ENCODE measurements at regions not wholly inside any gene's neighbourhood (a gene's known extent, or its start where the extent isn't known, plus 50 kb on each side); places are given as distances from the start of the nearest gene placed in this dataset.

DNA sequence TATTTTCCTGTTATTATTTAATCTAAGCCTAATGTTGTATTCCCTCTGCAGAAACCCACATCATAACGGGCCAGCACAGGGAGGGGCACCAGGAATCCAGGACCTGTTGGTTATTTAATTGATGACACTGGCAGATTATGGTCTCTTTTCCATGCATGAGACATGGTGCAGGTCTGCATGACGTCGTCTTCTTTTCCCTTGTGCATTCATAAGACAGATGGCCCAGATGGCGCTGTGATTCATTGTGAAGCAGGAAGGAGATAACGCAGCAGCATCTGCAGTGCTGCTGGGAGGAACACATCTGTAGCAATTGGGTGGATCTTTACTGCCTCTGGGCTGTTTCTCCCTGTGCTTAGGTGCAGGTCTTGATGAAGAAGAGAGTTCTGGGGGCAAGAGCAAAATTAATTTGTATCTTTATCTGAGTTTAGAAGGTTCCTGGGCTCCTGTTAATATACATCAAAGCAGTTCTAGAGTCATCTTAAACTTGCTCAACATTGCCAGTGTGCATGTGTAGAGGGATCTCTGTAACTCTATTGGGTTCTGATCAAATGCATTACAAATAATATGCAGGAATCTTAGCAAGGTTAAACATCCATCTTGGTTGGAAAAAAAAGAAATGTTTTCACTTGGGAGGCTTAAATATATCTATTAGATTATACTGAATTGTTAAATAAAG lies 176.1 kb downstream of the PCSK1 start:
- POLR2A ChIA-PET, result no interaction called here
- 4% methylated on average over 5 of the region's 5 CpGs for WGBS (ENCODE audit: low lambda C conversion rate)
- H3K4me1 ChIP-seq (ENCODE audit: control insufficient read depth in 1 of 2, insufficient read depth in 2 of 2, low read depth in 1 of 2, low read length in 1 of 2), result peaks cover 11 to 53% of the 10 kb centered on the region in 2 experiments
- H3K4me2 ChIP-seq, result no peak overlapping the region
- H3K9me2 ChIP-seq, result no peaks in the 10 kb centered on the region
- no peaks in the 10 kb centered on the region for H3K27me3 ChIP-seq (ENCODE audit: insufficient read depth)
- H3K36me3 ChIP-seq (replicated peaks in 1 of 2; ENCODE audit: control insufficient read depth in 1 of 2, insufficient read depth in 2 of 2, low read length in 1 of 2), result no peaks in the 10 kb centered on the region
- H3K4me3 ChIP-seq (ENCODE audit: low read depth in 2 of 2, low read length in 1 of 2), result no peak overlapping the region
- peaks cover 4% of the 10 kb centered on the region; the same call in 1 of the 2 replicates for H3K9me3 ChIP-seq
- peak overlapping the region; percentile 60 to 87; a peak in 3 of 4 replicates for H3K27ac ChIP-seq (ENCODE audit: low read depth in 2 of 2, low read length in 1 of 2)
- peaks cover 67% of the 10 kb centered on the region for H3F3A ChIP-seq (replicated peaks; ENCODE audit: insufficient read depth)
- no peak overlapping the region for H2AFZ ChIP-seq (ENCODE audit: low read depth)
- CTCF ChIA-PET, result no interaction called here
- DNase-seq, result peak; percentile 59
- H3K79me2 ChIP-seq (ENCODE audit: insufficient read depth), result no peaks in the 10 kb centered on the region
- no peak overlapping the region for H3K9ac ChIP-seq
- no peaks in the 10 kb centered on the region for H4K20me1 ChIP-seq (ENCODE audit: insufficient read depth)
- TF ChIP-seq SIN3A (IDR thresholded peaks at IDR 0.05; ENCODE audit: borderline replicate concordance, low read depth, low read length), result peak; percentile 73; the same call in 1 of the 2 replicates
- no peak for TF ChIP-seq SMC3 (IDR thresholded peaks at IDR 0.05; ENCODE audit: low read depth, low read length)
- TF ChIP-seq, protein P1, sequence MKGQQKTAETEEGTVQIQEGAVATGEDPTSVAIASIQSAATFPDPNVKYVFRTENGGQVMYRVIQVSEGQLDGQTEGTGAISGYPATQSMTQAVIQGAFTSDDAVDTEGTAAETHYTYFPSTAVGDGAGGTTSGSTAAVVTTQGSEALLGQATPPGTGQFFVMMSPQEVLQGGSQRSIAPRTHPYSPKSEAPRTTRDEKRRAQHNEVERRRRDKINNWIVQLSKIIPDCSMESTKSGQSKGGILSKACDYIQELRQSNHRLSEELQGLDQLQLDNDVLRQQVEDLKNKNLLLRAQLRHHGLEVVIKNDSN (IDR thresholded peaks at IDR 0.05; ENCODE audit: borderline replicate concordance, low read depth), result no peak
- peak; percentile 47 for TF ChIP-seq RAD21 (IDR thresholded peaks at IDR 0.05; ENCODE audit: low read length)
- TF ChIP-seq, protein P2, sequence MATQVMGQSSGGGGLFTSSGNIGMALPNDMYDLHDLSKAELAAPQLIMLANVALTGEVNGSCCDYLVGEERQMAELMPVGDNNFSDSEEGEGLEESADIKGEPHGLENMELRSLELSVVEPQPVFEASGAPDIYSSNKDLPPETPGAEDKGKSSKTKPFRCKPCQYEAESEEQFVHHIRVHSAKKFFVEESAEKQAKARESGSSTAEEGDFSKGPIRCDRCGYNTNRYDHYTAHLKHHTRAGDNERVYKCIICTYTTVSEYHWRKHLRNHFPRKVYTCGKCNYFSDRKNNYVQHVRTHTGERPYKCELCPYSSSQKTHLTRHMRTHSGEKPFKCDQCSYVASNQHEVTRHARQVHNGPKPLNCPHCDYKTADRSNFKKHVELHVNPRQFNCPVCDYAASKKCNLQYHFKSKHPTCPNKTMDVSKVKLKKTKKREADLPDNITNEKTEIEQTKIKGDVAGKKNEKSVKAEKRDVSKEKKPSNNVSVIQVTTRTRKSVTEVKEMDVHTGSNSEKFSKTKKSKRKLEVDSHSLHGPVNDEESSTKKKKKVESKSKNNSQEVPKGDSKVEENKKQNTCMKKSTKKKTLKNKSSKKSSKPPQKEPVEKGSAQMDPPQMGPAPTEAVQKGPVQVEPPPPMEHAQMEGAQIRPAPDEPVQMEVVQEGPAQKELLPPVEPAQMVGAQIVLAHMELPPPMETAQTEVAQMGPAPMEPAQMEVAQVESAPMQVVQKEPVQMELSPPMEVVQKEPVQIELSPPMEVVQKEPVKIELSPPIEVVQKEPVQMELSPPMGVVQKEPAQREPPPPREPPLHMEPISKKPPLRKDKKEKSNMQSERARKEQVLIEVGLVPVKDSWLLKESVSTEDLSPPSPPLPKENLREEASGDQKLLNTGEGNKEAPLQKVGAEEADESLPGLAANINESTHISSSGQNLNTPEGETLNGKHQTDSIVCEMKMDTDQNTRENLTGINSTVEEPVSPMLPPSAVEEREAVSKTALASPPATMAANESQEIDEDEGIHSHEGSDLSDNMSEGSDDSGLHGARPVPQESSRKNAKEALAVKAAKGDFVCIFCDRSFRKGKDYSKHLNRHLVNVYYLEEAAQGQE (IDR thresholded peaks at IDR 0.05; ENCODE audit: low read depth, low read length), result no peak
- TF ChIP-seq JUND (IDR thresholded peaks at IDR 0.05), result peak; percentile 63
- TF ChIP-seq FOXM1 (IDR thresholded peaks at IDR 0.05; ENCODE audit: low read depth), result no peak
- no peak for TF ChIP-seq USF2 (IDR thresholded peaks at IDR 0.05; ENCODE audit: borderline replicate concordance, low read depth, low read length)
- TF ChIP-seq, protein P3, sequence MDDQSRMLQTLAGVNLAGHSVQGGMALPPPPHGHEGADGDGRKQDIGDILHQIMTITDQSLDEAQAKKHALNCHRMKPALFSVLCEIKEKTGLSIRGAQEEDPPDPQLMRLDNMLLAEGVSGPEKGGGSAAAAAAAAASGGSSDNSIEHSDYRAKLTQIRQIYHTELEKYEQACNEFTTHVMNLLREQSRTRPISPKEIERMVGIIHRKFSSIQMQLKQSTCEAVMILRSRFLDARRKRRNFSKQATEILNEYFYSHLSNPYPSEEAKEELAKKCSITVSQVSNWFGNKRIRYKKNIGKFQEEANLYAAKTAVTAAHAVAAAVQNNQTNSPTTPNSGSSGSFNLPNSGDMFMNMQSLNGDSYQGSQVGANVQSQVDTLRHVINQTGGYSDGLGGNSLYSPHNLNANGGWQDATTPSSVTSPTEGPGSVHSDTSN (IDR thresholded peaks at IDR 0.05), result peak; percentile 86
- no peak for TF ChIP-seq RFX5 (IDR thresholded peaks at IDR 0.05; ENCODE audit: low read length)
- peak; percentile 80 for TF ChIP-seq POLR2AphosphoS5 (IDR thresholded peaks at IDR 0.05; ENCODE audit: low read depth, low read length)
- peak; percentile 55; the same call in 1 of the 2 replicates for TF ChIP-seq MXI1 (IDR thresholded peaks at IDR 0.05; ENCODE audit: low read depth, low read length)
- no peak for TF ChIP-seq MEF2A (IDR thresholded peaks at IDR 0.05; ENCODE audit: borderline replicate concordance, low read depth)
- TF ChIP-seq YY1 (IDR thresholded peaks at IDR 0.05; ENCODE audit: low read depth), result 0 out of 2 replicates have a peak, but pooled peaks have one; percentile 35
- TF ChIP-seq IRF3 (IDR thresholded peaks at IDR 0.05; ENCODE audit: low read depth, low read length), result no peak
- peak; percentile 69; the same call in 1 of the 2 replicates for TF ChIP-seq FOSL2 (IDR thresholded peaks at IDR 0.05; ENCODE audit: borderline replicate concordance, low read depth)
- peak; percentile 86 for TF ChIP-seq FOXJ3 (CRISPR knock-in tag; IDR thresholded peaks at IDR 0.05)
- TF ChIP-seq TCF12 (IDR thresholded peaks at IDR 0.05), result peak; percentile 97
- peak; percentile 59; the same call in 1 of the 2 replicates for TF ChIP-seq MAX (IDR thresholded peaks at IDR 0.05; ENCODE audit: low read depth)
- peak; percentile 95 for TF ChIP-seq GATA2 (CRISPR knock-in tag; IDR thresholded peaks at IDR 0.05)
- TF ChIP-seq CTCF (IDR thresholded peaks at IDR 0.05), result peak; percentile 38
- no peak for TF ChIP-seq EZH2phosphoT487 (IDR thresholded peaks at IDR 0.05; ENCODE audit: borderline replicate concordance, low read depth)
- no peak for TF ChIP-seq RXRA (IDR thresholded peaks at IDR 0.05; ENCODE audit: borderline replicate concordance, low read depth)
- no peak; the same call in 1 of the 2 replicates for TF ChIP-seq NFIC (IDR thresholded peaks at IDR 0.05; ENCODE audit: borderline replicate concordance)

All from SK-N-SH (cell line).